DOHH2 (cell line): ENCODE measurements at regions not wholly inside any gene's neighbourhood (a gene's known extent, or its start where the extent isn't known, plus 50 kb on each side); places are given as distances from the start of the nearest gene placed in this dataset.

ENCODE experiments used
- H3F3A ChIP-seq: fragments of 200-600 bp; sonication (generic), shearing (Covaris generic); 2 replicates; pipeline ENCODE4 v1.6.0; 2016; ENCODE audit warnings: antibody characterized with exemption, mild to moderate bottlenecking; ENCODE audit not compliant: control insufficient read depth, insufficient read depth
- H3K27ac ChIP-seq: fragments of 200-600 bp; sonication (generic); 2 replicates; pipeline ENCODE4 v1.5.1; 2014; ENCODE audit warnings: low read depth, mild to moderate bottlenecking, low read length, moderate library complexity
- H3K27me3 ChIP-seq: fragments of 200-600 bp; sonication (generic); 2 replicates; pipeline ENCODE4 v1.6.1; 2014; ENCODE audit warnings: mild to moderate bottlenecking, low read length, mixed read lengths; ENCODE audit not compliant: control insufficient read depth
- H3K36me3 ChIP-seq: fragments of 200-600 bp; sonication (generic); 2 replicates; pipeline ENCODE4 v1.6.1; 2014; ENCODE audit warnings: mild to moderate bottlenecking, low read length, moderate library complexity, mixed read lengths; ENCODE audit not compliant: control insufficient read depth
- H3K4me1 ChIP-seq: fragments of 200-600 bp; sonication (generic); 2 replicates; pipeline ENCODE4 v1.6.1; 2014; ENCODE audit warnings: mild to moderate bottlenecking, low read length, mixed read lengths; ENCODE audit not compliant: control insufficient read depth
- H3K4me2 ChIP-seq: fragments of 200-600 bp; sonication (generic); 2 replicates; pipeline ENCODE4 v1.6.0; 2014; ENCODE audit warnings: mild to moderate bottlenecking, low read length, moderate library complexity
- H3K4me3 ChIP-seq: fragments of 200-600 bp; sonication (generic); 2 replicates; pipeline ENCODE4 v1.5.1; 2014; ENCODE audit warnings: mild to moderate bottlenecking, low read length, mixed read lengths
- H3K79me2 ChIP-seq: fragments of 200-600 bp; sonication (generic); 2 replicates; pipeline ENCODE4 v1.6.1; 2014; ENCODE audit warnings: mild to moderate bottlenecking, low read length, mixed read lengths; ENCODE audit not compliant: control insufficient read depth
- H3K9me2 ChIP-seq: fragments of 200-600 bp; sonication (generic); replicated peaks from 2 replicates; pipeline ENCODE4 v1.6.1; 2014; ENCODE audit warnings: mild to moderate bottlenecking, low read length, mixed read lengths; ENCODE audit not compliant: control insufficient read depth
- H3K9me3 ChIP-seq: fragments of 200-600 bp; sonication (generic); 2 replicates; pipeline ENCODE4 v1.6.1; 2014; ENCODE audit warnings: antibody characterized with exemption, low read length, mixed read lengths; ENCODE audit not compliant: control insufficient read depth, insufficient read depth
- H4K20me1 ChIP-seq: fragments of 200-600 bp; sonication (generic); 2 replicates; pipeline ENCODE4 v1.6.0; 2014; ENCODE audit warnings: low read depth, mild to moderate bottlenecking, antibody characterized with exemption, low read length, moderate library complexity; ENCODE audit not compliant: control insufficient read depth, insufficient read depth
- CTCF ChIP-seq: fragments of 200-600 bp; sonication (generic); IDR thresholded peaks from one replicate; pipeline ENCODE4 v1.5.1; 2014; ENCODE audit warnings: antibody characterized with exemption, mild to moderate bottlenecking, low read depth, low read length; ENCODE audit not compliant: poor library complexity, severe bottlenecking
- EZH2phosphoT487 ChIP-seq: fragments of 200-600 bp; sonication (generic); IDR thresholded peaks from 2 replicates; pipeline ENCODE4 v1.6.1; 2017; ENCODE audit warnings: borderline replicate concordance, mild to moderate bottlenecking, antibody characterized with exemption, low read length, moderate library complexity, mixed read lengths

GRCh38 chr4:155569960-155570515 is 96.6 kb upstream of the GUCY1A1 start:
- Histone ChIP-seq H3K36me3 (no peaks in the 10 kb centered on the region), H3K79me2 (no peaks in the 10 kb centered on the region), H3K4me1 (no peaks in the 10 kb centered on the region), H3K27ac (no peak overlapping the region), H3K4me3 (no peak overlapping the region), H3K9me2 (no peaks in the 10 kb centered on the region), H3K9me3 (no peaks in the 10 kb centered on the region), H3F3A (no peaks in the 10 kb centered on the region), H3K4me2 (no peak overlapping the region), H4K20me1 (no peaks in the 10 kb centered on the region), H3K27me3 (no peaks in the 10 kb centered on the region)
- TF ChIP-seq CTCF = no peak
- no peak for TF ChIP-seq EZH2phosphoT487

GRCh38 chr4:155569471-155569870 is 97.2 kb upstream of the GUCY1A1 start:
- no peaks in the 10 kb centered on the region for H3K79me2 ChIP-seq
- H3K4me2 ChIP-seq = no peak overlapping the region
- H4K20me1 ChIP-seq = no peaks in the 10 kb centered on the region
- no peaks in the 10 kb centered on the region for H3K9me3 ChIP-seq
- no peaks in the 10 kb centered on the region for H3K27me3 ChIP-seq
- TF ChIP-seq EZH2phosphoT487 (no peak), CTCF (no peak)
- H3F3A ChIP-seq = no peaks in the 10 kb centered on the region
- H3K4me3 ChIP-seq = no peak overlapping the region
- H3K4me1 ChIP-seq = no peaks in the 10 kb centered on the region
- no peaks in the 10 kb centered on the region for H3K9me2 ChIP-seq
- no peaks in the 10 kb centered on the region for H3K36me3 ChIP-seq
- no peak overlapping the region for H3K27ac ChIP-seq

- Histone ChIP-seq H4K20me1 (no peaks in the 10 kb centered on the region), H3K4me3 (no peak overlapping the region), H3F3A (no peaks in the 10 kb centered on the region), H3K79me2 (no peaks in the 10 kb centered on the region), H3K27ac (no peak overlapping the region), H3K27me3 (no peaks in the 10 kb centered on the region), H3K9me2 (no peaks in the 10 kb centered on the region), H3K4me1 (no peaks in the 10 kb centered on the region), H3K36me3 (no peaks in the 10 kb centered on the region), H3K9me3 (no peaks in the 10 kb centered on the region), H3K4me2 (no peak overlapping the region)
- TF ChIP-seq CTCF = no peak
- no peak for TF ChIP-seq EZH2phosphoT487
Measured at GRCh38 chr4:155568641-155569220, 97.9 kb upstream of the GUCY1A1 start.
